ENCODE measurements at regions not wholly inside any gene's neighbourhood (a gene's known extent, or its start where the extent isn't known, plus 50 kb on each side); places are given as distances from the start of the nearest gene placed in this dataset.

- no peak overlapping the region for H2AK5ac ChIP-seq (ENCODE audit: low read depth, low read length)
- peaks cover 3% of the 10 kb centered on the region; the same call in 1 of the 2 replicates for H3K9me1 ChIP-seq (ENCODE audit: insufficient read depth, low read length)
- peak overlapping the region; percentile 91 for H2BK120ac ChIP-seq (ENCODE audit: low read depth, low read length)
- CTCF ChIA-PET, result interaction anchor here (0.8 kb wide), 1 partner anchor 77 kb away, joined by 3 read pairs; no protein-coding TSS in a partner anchor
- peak overlapping the region; percentile 88 for H2BK20ac ChIP-seq (ENCODE audit: low read depth, low read length)
- H4K20me1 ChIP-seq (ENCODE audit: insufficient read depth, low read length), result no peaks in the 10 kb centered on the region
- TF ChIP-seq CEBPB (IDR thresholded peaks at IDR 0.05; ENCODE audit: low read depth, low read length), result peak; percentile 67
- TF ChIP-seq CHD1 (IDR thresholded peaks at IDR 0.05; ENCODE audit: low read depth, low read length), result no peak
- TF ChIP-seq FOS (IDR thresholded peaks at IDR 0.05; ENCODE audit: low read depth, low read length), result peak; percentile 73
- 0 out of 2 replicates have a peak, but pooled peaks have one; percentile 31 for TF ChIP-seq MAFK (IDR thresholded peaks at IDR 0.05; ENCODE audit: low read depth, low read length)
- no peak for TF ChIP-seq USF2 (IDR thresholded peaks at IDR 0.05; ENCODE audit: low read depth, low read length)
- intact Hi-C loops (cut with micrococcal nuclease), result loop anchor here (1.0 to 10.0 kb wide), 4 partner anchors 52 to 502 kb away; no protein-coding TSS in a partner anchor
- peak overlapping the region; percentile 77 to 93 for H4K8ac ChIP-seq (ENCODE audit: low read depth in 2 of 2, low read length in 2 of 2)
- peak overlapping the region; percentile 81; the same call in 1 of the 2 replicates for H4K5ac ChIP-seq (ENCODE audit: low read depth, low read length)
- dilution Hi-C loops (cut with HindIII; ENCODE audit: low sequenced_read_pairs, unreplicated experiment), result no loop called here
- H2BK5ac ChIP-seq (ENCODE audit: low read depth, low read length, poor library complexity, severe bottlenecking), result peak overlapping the region; percentile 100
- no peak overlapping the region for H3K4me3 ChIP-seq (ENCODE audit: insufficient read depth, low read depth, low read length)
- H4K91ac ChIP-seq (ENCODE audit: insufficient read depth, low read depth, low read length), result peak overlapping the region; percentile 54
- no peak overlapping the region for H2AK9ac ChIP-seq (replicated peaks; ENCODE audit: low read depth, low read length, poor library complexity)
- BruUV-seq (replicated peaks), result no TSS peak
- H2BK15ac ChIP-seq (ENCODE audit: low read depth, low read length), result 0 out of 3 replicates have a peak overlapping the region, but pooled peaks have one; percentile 53
- H3K9ac ChIP-seq (ENCODE audit: low read depth, low read length), result peak overlapping the region; percentile 38; the same call in 1 of the 2 replicates
- H3K27ac ChIP-seq (ENCODE audit: insufficient read depth, low read length), result peak overlapping the region; percentile 89
- POLR2A ChIA-PET (ENCODE audit: unreplicated experiment), result interaction anchor here (0.5 to 1.0 kb wide), 2 partner anchors 304 to 1102 kb away, joined by 3 to 4 read pairs; partner anchors contain the start of gene TNFSF4
- H3K4me2 ChIP-seq (ENCODE audit: low read depth, low read length), result peak overlapping the region; percentile 39; the same call in 1 of the 2 replicates
- H3K14ac ChIP-seq (replicated peaks; ENCODE audit: low read depth, low read length), result peak overlapping the region; percentile 85
- in situ Hi-C loops (cut with MboI; ENCODE audit: low sequenced_read_pairs), result no loop called here
- H3K9me3 ChIP-seq (ENCODE audit: control insufficient read depth, insufficient read depth, low read length), result peaks cover 2% of the 10 kb centered on the region; the same call in 1 of the 2 replicates
- peak overlapping the region; percentile 70; the same call in 1 of the 2 replicates for H3K23ac ChIP-seq (ENCODE audit: low read depth, low read length)
- no peaks in the 10 kb centered on the region for H3K27me3 ChIP-seq (ENCODE audit: control insufficient read depth, insufficient read depth, low read length)
- H3K79me1 ChIP-seq (ENCODE audit: low read depth in 1 of 2, low read length in 2 of 2), result peaks cover 0 to 26% of the 10 kb centered on the region in 2 experiments; a peak in 2 of 4 replicates
- H3K18ac ChIP-seq (ENCODE audit: low read depth, low read length), result peak overlapping the region; percentile 95
- ATAC-seq (ENCODE audit: low read depth) (peak; percentile 31), DNase-seq (peak; percentile 92)
- peaks cover 17% of the 10 kb centered on the region; the same call in 1 of the 2 replicates for H3K4me1 ChIP-seq (ENCODE audit: control insufficient read depth, insufficient read depth, low read length)
- peak overlapping the region; percentile 94 for H3K56ac ChIP-seq (ENCODE audit: extremely low read depth, insufficient read depth, low read length)
- H3K4ac ChIP-seq (ENCODE audit: low read depth, low read length), result peak overlapping the region; percentile 86; the same call in 1 of the 2 replicates
- no CpG with 5 or more reads among the region's 1 CpG for WGBS, 2 experiments (ENCODE audit: extremely low coverage in 2 of 2, insufficient read length in 1 of 2)
- H2AFZ ChIP-seq (replicated peaks; ENCODE audit: low read length, poor library complexity), result no peak overlapping the region
- no peaks in the 10 kb centered on the region for H3K36me3 ChIP-seq (ENCODE audit: control insufficient read depth, insufficient read depth, low read length)
These were observed 147.8 kb downstream of the TNFSF18 start for GRCh38 chr1:172902861-172903381.

All from IMR-90 (cell line).